ENCODE measurements at regions not wholly inside any gene's neighbourhood (a gene's known extent, or its start where the extent isn't known, plus 50 kb on each side); places are given as distances from the start of the nearest gene placed in this dataset.

- TF ChIP-seq POLR2A (IDR thresholded peaks at IDR 0.05) (no peak), CTCF (IDR thresholded peaks at IDR 0.05) (no peak)
Measured at GRCh38 chr18:40642692-40643229, 1312.3 kb upstream of the PIK3C3 start.
